ENCODE measurements at regions not wholly inside any gene's neighbourhood (a gene's known extent, or its start where the extent isn't known, plus 50 kb on each side); places are given as distances from the start of the nearest gene placed in this dataset.
A peak's percentile ranks its signal among the peaks of the same experiment; 100 is the strongest.

DNA sequence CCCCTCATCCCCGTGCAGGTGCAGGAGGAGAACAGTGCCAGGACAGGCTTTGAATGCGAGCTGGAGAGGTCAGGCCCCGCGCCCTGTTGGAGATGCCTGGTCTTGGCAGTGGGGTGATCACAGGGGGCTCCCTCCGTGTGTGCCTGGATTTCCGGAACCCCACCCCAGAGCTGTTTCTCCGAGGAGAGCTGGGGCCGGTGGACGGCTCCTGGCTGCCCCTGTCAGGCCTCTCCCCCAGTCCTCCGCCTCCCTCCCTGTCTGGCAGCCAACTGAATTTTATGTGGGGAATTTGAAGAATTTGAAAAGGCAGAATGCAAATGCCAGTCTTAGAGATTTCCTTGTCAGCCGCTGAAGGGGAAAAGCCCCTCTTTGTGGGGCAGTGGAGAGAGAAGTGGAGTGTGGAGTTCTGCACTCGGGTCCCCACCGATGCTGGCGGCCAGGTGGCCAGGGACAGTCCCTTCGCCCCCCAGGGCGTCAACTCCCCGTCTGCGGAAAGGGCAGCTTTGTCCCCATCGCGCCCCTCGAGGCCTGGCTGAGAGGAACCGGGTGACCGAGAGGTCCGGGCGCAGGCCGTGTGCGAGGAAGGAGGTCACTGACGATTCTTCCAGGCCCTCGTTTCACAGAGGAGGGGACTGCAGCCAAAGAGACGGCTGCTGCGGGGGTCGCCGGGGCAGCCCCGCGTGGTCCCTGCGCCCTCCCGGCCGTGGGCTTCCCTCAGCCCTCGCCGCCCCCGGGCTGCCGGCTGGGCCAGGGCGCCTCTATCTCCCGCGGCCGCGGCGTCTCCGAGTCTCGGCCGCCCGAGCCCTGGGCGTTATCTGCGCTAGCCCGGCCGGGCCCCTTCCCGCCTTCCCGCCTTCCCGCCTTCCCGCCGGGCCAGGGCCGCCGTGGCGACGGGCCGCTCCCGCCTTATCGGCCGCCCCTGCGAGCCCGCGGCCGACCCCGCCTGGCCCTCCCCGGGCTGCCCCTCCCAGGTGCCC lies 56.0 kb upstream of the LCTL start (continued):
- TF ChIP-seq KDM1A (IDR thresholded peaks at IDR 0.05; ENCODE audit: borderline replicate concordance, low read length), result no peak
- TF ChIP-seq, protein P1, sequence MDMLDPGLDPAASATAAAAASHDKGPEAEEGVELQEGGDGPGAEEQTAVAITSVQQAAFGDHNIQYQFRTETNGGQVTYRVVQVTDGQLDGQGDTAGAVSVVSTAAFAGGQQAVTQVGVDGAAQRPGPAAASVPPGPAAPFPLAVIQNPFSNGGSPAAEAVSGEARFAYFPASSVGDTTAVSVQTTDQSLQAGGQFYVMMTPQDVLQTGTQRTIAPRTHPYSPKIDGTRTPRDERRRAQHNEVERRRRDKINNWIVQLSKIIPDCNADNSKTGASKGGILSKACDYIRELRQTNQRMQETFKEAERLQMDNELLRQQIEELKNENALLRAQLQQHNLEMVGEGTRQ (IDR thresholded peaks at IDR 0.05; ENCODE audit: low read length), result no peak
- peak; percentile 31 for TF ChIP-seq ASH2L (IDR thresholded peaks at IDR 0.05; ENCODE audit: low read length)
- TF ChIP-seq E2F6 (IDR thresholded peaks at IDR 0.05), result peak; percentile 84
- no peak for TF ChIP-seq CBX5 (IDR thresholded peaks at IDR 0.05; ENCODE audit: low read depth, low read length)
- TF ChIP-seq BCL11A (IDR thresholded peaks at IDR 0.05; ENCODE audit: low read depth in 2 of 2, low read length in 2 of 2), result no peak
